ENCODE measurements at regions not wholly inside any gene's neighbourhood (a gene's known extent, or its start where the extent isn't known, plus 50 kb on each side); places are given as distances from the start of the nearest gene placed in this dataset.

- Histone ChIP-seq H3K4me3 (ENCODE audit: control extremely low read depth in 1 of 5, extremely low read depth in 1 of 5, insufficient read depth in 1 of 5, low read depth in 2 of 5, low read length in 4 of 5) (no peak overlapping the region), H3K27ac (ENCODE audit: low read length in 2 of 2) (no peak overlapping the region), H4K20me1 (ENCODE audit: control insufficient read depth, insufficient read depth, low read length, poor library complexity, severe bottlenecking) (no peaks in the 10 kb centered on the region), H3K27me3 (replicated peaks in 1 of 4; ENCODE audit: control extremely low read depth in 1 of 4, control insufficient read depth in 3 of 4, insufficient read depth in 4 of 4, low read length in 3 of 4) (no peaks in the 10 kb centered on the region), H3K9me3 (ENCODE audit: control extremely low read depth in 1 of 3, control insufficient read depth in 2 of 3, insufficient read depth in 1 of 3, low read length in 2 of 3) (peaks cover 0 to 10% (median 1%) of the 10 kb centered on the region in 3 donors), H3K79me2 (ENCODE audit: control insufficient read depth, insufficient read depth, low read length) (no peaks in the 10 kb centered on the region), H3K36me3 (replicated peaks in 1 of 2; ENCODE audit: control extremely low read depth in 1 of 2, control insufficient read depth in 1 of 2, extremely low read depth in 1 of 2, insufficient read depth in 2 of 2, low read length in 1 of 2) (no peaks in the 10 kb centered on the region), H2AFZ (ENCODE audit: insufficient read depth, low read depth, low read length, poor library complexity, severe bottlenecking) (no peak overlapping the region), H3K4me2 (replicated peaks; ENCODE audit: low read depth, low read length, poor library complexity, severe bottlenecking) (no peak overlapping the region), H3K4me1 (ENCODE audit: control insufficient read depth in 2 of 2, insufficient read depth in 2 of 2, low read length in 2 of 2) (no peaks in the 10 kb centered on the region), H3K9ac (ENCODE audit: low read length) (no peak overlapping the region)
- TF ChIP-seq CTCF (IDR thresholded peaks at IDR 0.05) (no peak), EZH2 (IDR thresholded peaks at IDR 0.05; ENCODE audit: borderline replicate concordance, insufficient read depth, low read depth, low read length, poor library complexity, severe bottlenecking) (no peak)
- no peak for DNase-seq
- 43% methylated on average over 1 of the region's 3 CpGs for WGBS (ENCODE audit: insufficient coverage)
- Mint-ChIP-seq H3K27me3 (no peaks in the 10 kb centered on the region), H3K27ac (no peak overlapping the region), H3K4me3 (no peak overlapping the region), H3K9me3 (ENCODE audit: insufficient read depth) (peaks cover 5% of the 10 kb centered on the region), H3K4me1 (no peaks in the 10 kb centered on the region)
- POLR2A ChIA-PET, result no interaction called here
- no peak for ATAC-seq (ENCODE audit: low read depth)
- CTCF ChIA-PET, result no interaction called here
- intact Hi-C loops (cut with micrococcal nuclease), result no loop called here
Measured at GRCh38 chr2:13884291-13884976, 748.1 kb upstream of the LRATD1 start.

GRCh38 chr2:13901526-13901925 is 731.0 kb upstream of the LRATD1 start:
- no CpG with 5 or more reads among the region's 1 CpG for WGBS (ENCODE audit: insufficient coverage)
- Histone ChIP-seq H4K20me1 (ENCODE audit: control insufficient read depth, insufficient read depth, low read length, poor library complexity, severe bottlenecking) (no peaks in the 10 kb centered on the region), H3K9ac (ENCODE audit: low read length) (no peak overlapping the region), H3K27me3 (replicated peaks in 1 of 4; ENCODE audit: control extremely low read depth in 1 of 4, control insufficient read depth in 3 of 4, insufficient read depth in 4 of 4, low read length in 3 of 4) (no peaks in the 10 kb centered on the region), H3K27ac (ENCODE audit: low read length in 2 of 2) (no peak overlapping the region), H2AFZ (ENCODE audit: insufficient read depth, low read depth, low read length, poor library complexity, severe bottlenecking) (no peak overlapping the region), H3K4me1 (ENCODE audit: control insufficient read depth in 2 of 2, insufficient read depth in 2 of 2, low read length in 2 of 2) (no peaks in the 10 kb centered on the region), H3K36me3 (replicated peaks in 1 of 2; ENCODE audit: control extremely low read depth in 1 of 2, control insufficient read depth in 1 of 2, extremely low read depth in 1 of 2, insufficient read depth in 2 of 2, low read length in 1 of 2) (no peaks in the 10 kb centered on the region), H3K9me3 (ENCODE audit: control extremely low read depth in 1 of 3, control insufficient read depth in 2 of 3, insufficient read depth in 1 of 3, low read length in 2 of 3) (peaks cover 0 to 9% (median 0%) of the 10 kb centered on the region in 3 donors), H3K79me2 (ENCODE audit: control insufficient read depth, insufficient read depth, low read length) (no peaks in the 10 kb centered on the region), H3K4me3 (ENCODE audit: control extremely low read depth in 1 of 5, extremely low read depth in 1 of 5, insufficient read depth in 1 of 5, low read depth in 2 of 5, low read length in 4 of 5) (no peak overlapping the region), H3K4me2 (replicated peaks; ENCODE audit: low read depth, low read length, poor library complexity, severe bottlenecking) (no peak overlapping the region)
- POLR2A ChIA-PET, result no interaction called here
- ATAC-seq (ENCODE audit: low read depth) (no peak), DNase-seq (no peak)
- H3K27ac Mint-ChIP-seq, result no peak overlapping the region
- H3K4me3 Mint-ChIP-seq, result no peak overlapping the region
- TF ChIP-seq CTCF (IDR thresholded peaks at IDR 0.05) (no peak), EZH2 (IDR thresholded peaks at IDR 0.05; ENCODE audit: borderline replicate concordance, insufficient read depth, low read depth, low read length, poor library complexity, severe bottlenecking) (no peak)
- intact Hi-C loops (cut with micrococcal nuclease), result no loop called here
- no peaks in the 10 kb centered on the region for H3K4me1 Mint-ChIP-seq
- CTCF ChIA-PET, result no interaction called here
- no peaks in the 10 kb centered on the region for H3K27me3 Mint-ChIP-seq
- no peaks in the 10 kb centered on the region for H3K9me3 Mint-ChIP-seq (ENCODE audit: insufficient read depth)

Data from B cell (primary cell).